ENCODE measurements at regions not wholly inside any gene's neighbourhood (a gene's known extent, or its start where the extent isn't known, plus 50 kb on each side); places are given as distances from the start of the nearest gene placed in this dataset.

- Histone ChIP-seq H3K4me3 (ENCODE audit: low read length) (no peak overlapping the region), H2AFZ (ENCODE audit: low read depth, low read length) (no peak overlapping the region), H3K36me3 (ENCODE audit: insufficient read depth, low read length) (no peaks in the 10 kb centered on the region), H3K9me3 (ENCODE audit: low read length) (no peaks in the 10 kb centered on the region), H3K27me3 (ENCODE audit: insufficient read depth, low read length) (no peaks in the 10 kb centered on the region), H3K4me1 (ENCODE audit: insufficient read depth, low read length) (peaks cover 29% of the 10 kb centered on the region)
Observed at GRCh38 chr3:127369356-127369935, 81.6 kb upstream of the PRR20G start.

- no peaks in the 10 kb centered on the region for H3K9me3 ChIP-seq (ENCODE audit: low read length)
- H3K27me3 ChIP-seq (ENCODE audit: insufficient read depth, low read length), result no peaks in the 10 kb centered on the region
- no peak overlapping the region for H3K4me3 ChIP-seq (ENCODE audit: low read length)
- H3K36me3 ChIP-seq (ENCODE audit: insufficient read depth, low read length), result no peaks in the 10 kb centered on the region
- no peak overlapping the region for H2AFZ ChIP-seq (ENCODE audit: low read depth, low read length)
- H3K4me1 ChIP-seq (ENCODE audit: insufficient read depth, low read length), result peaks cover 25% of the 10 kb centered on the region
Observed at GRCh38 chr3:127368186-127369032, 80.6 kb upstream of the PRR20G start.

GRCh38 chr3:127367593-127367992 lies 79.7 kb upstream of the PRR20G start:
- no peak overlapping the region for H2AFZ ChIP-seq (ENCODE audit: low read depth, low read length)
- peaks cover 25% of the 10 kb centered on the region for H3K4me1 ChIP-seq (ENCODE audit: insufficient read depth, low read length)
- no peak overlapping the region for H3K4me3 ChIP-seq (ENCODE audit: low read length)
- no peaks in the 10 kb centered on the region for H3K36me3 ChIP-seq (ENCODE audit: insufficient read depth, low read length)
- no peaks in the 10 kb centered on the region for H3K27me3 ChIP-seq (ENCODE audit: insufficient read depth, low read length)
- H3K9me3 ChIP-seq (ENCODE audit: low read length), result no peaks in the 10 kb centered on the region

- H3K27me3 ChIP-seq (ENCODE audit: insufficient read depth, low read length), result no peaks in the 10 kb centered on the region
- H3K9me3 ChIP-seq (ENCODE audit: low read length), result no peaks in the 10 kb centered on the region
- H3K4me1 ChIP-seq (ENCODE audit: insufficient read depth, low read length), result peaks cover 13% of the 10 kb centered on the region
- H3K36me3 ChIP-seq (ENCODE audit: insufficient read depth, low read length), result no peaks in the 10 kb centered on the region
- no peak overlapping the region for H2AFZ ChIP-seq (ENCODE audit: low read depth, low read length)
- H3K4me3 ChIP-seq (ENCODE audit: low read length), result no peak overlapping the region
Observed at GRCh38 chr3:127366383-127366782, 78.5 kb upstream of the PRR20G start.

GRCh38 chr3:127365163-127365798 lies 77.4 kb upstream of the PRR20G start:
- Histone ChIP-seq H3K27me3 (ENCODE audit: insufficient read depth, low read length) (no peaks in the 10 kb centered on the region), H3K36me3 (ENCODE audit: insufficient read depth, low read length) (no peaks in the 10 kb centered on the region), H3K4me1 (ENCODE audit: insufficient read depth, low read length) (peaks cover 7% of the 10 kb centered on the region), H3K4me3 (ENCODE audit: low read length) (no peak overlapping the region), H3K9me3 (ENCODE audit: low read length) (no peaks in the 10 kb centered on the region), H2AFZ (ENCODE audit: low read depth, low read length) (no peak overlapping the region)

GRCh38 chr3:127363891-127364290 lies 76.0 kb upstream of the PRR20G start:
- Histone ChIP-seq H3K27me3 (ENCODE audit: insufficient read depth, low read length) (no peaks in the 10 kb centered on the region), H3K36me3 (ENCODE audit: insufficient read depth, low read length) (no peaks in the 10 kb centered on the region), H3K9me3 (ENCODE audit: low read length) (no peaks in the 10 kb centered on the region), H3K4me1 (ENCODE audit: insufficient read depth, low read length) (peaks cover 7% of the 10 kb centered on the region), H2AFZ (ENCODE audit: low read depth, low read length) (no peak overlapping the region), H3K4me3 (ENCODE audit: low read length) (no peak overlapping the region)

- peaks cover 1% of the 10 kb centered on the region for H3K4me1 ChIP-seq (ENCODE audit: insufficient read depth, low read length)
- H3K27me3 ChIP-seq (ENCODE audit: insufficient read depth, low read length), result no peaks in the 10 kb centered on the region
- no peak overlapping the region for H2AFZ ChIP-seq (ENCODE audit: low read depth, low read length)
- H3K36me3 ChIP-seq (ENCODE audit: insufficient read depth, low read length), result no peaks in the 10 kb centered on the region
- H3K4me3 ChIP-seq (ENCODE audit: low read length), result no peak overlapping the region
- H3K9me3 ChIP-seq (ENCODE audit: low read length), result peaks cover under 1% of the 10 kb centered on the region
Observed at GRCh38 chr3:127363171-127363570, 75.3 kb upstream of the PRR20G start.

GRCh38 chr3:127360647-127361046 lies 72.8 kb upstream of the PRR20G start:
- H3K4me1 ChIP-seq (ENCODE audit: insufficient read depth, low read length), result no peaks in the 10 kb centered on the region
- no peaks in the 10 kb centered on the region for H3K27me3 ChIP-seq (ENCODE audit: insufficient read depth, low read length)
- H3K36me3 ChIP-seq (ENCODE audit: insufficient read depth, low read length), result no peaks in the 10 kb centered on the region
- H3K9me3 ChIP-seq (ENCODE audit: low read length), result peaks cover 8% of the 10 kb centered on the region
- H2AFZ ChIP-seq (ENCODE audit: low read depth, low read length), result no peak overlapping the region
- no peak overlapping the region for H3K4me3 ChIP-seq (ENCODE audit: low read length)

- peaks cover 8% of the 10 kb centered on the region for H3K9me3 ChIP-seq (ENCODE audit: low read length)
- H2AFZ ChIP-seq (ENCODE audit: low read depth, low read length), result no peak overlapping the region
- no peaks in the 10 kb centered on the region for H3K36me3 ChIP-seq (ENCODE audit: insufficient read depth, low read length)
- no peaks in the 10 kb centered on the region for H3K27me3 ChIP-seq (ENCODE audit: insufficient read depth, low read length)
- no peaks in the 10 kb centered on the region for H3K4me1 ChIP-seq (ENCODE audit: insufficient read depth, low read length)
- no peak overlapping the region for H3K4me3 ChIP-seq (ENCODE audit: low read length)
Observed at GRCh38 chr3:127358641-127359040, 70.8 kb upstream of the PRR20G start.

- Histone ChIP-seq H3K36me3 (ENCODE audit: insufficient read depth, low read length) (no peaks in the 10 kb centered on the region), H3K4me3 (ENCODE audit: low read length) (no peak overlapping the region), H3K9me3 (ENCODE audit: low read length) (peaks cover 8% of the 10 kb centered on the region), H2AFZ (ENCODE audit: low read depth, low read length) (no peak overlapping the region), H3K27me3 (ENCODE audit: insufficient read depth, low read length) (no peaks in the 10 kb centered on the region), H3K4me1 (ENCODE audit: insufficient read depth, low read length) (peaks cover 1% of the 10 kb centered on the region)
Observed at GRCh38 chr3:127356381-127356780, 68.5 kb upstream of the PRR20G start.

GRCh38 chr3:127354761-127355160 lies 66.9 kb upstream of the PRR20G start:
- H3K4me3 ChIP-seq (ENCODE audit: low read length), result no peak overlapping the region
- peaks cover 5% of the 10 kb centered on the region for H3K4me1 ChIP-seq (ENCODE audit: insufficient read depth, low read length)
- no peak overlapping the region for H2AFZ ChIP-seq (ENCODE audit: low read depth, low read length)
- H3K27me3 ChIP-seq (ENCODE audit: insufficient read depth, low read length), result no peaks in the 10 kb centered on the region
- H3K9me3 ChIP-seq (ENCODE audit: low read length), result peaks cover 8% of the 10 kb centered on the region
- H3K36me3 ChIP-seq (ENCODE audit: insufficient read depth, low read length), result no peaks in the 10 kb centered on the region

- H3K36me3 ChIP-seq (ENCODE audit: insufficient read depth, low read length), result no peaks in the 10 kb centered on the region
- H3K4me1 ChIP-seq (ENCODE audit: insufficient read depth, low read length), result peaks cover 5% of the 10 kb centered on the region
- H3K27me3 ChIP-seq (ENCODE audit: insufficient read depth, low read length), result no peaks in the 10 kb centered on the region
- H3K9me3 ChIP-seq (ENCODE audit: low read length), result peaks cover 6% of the 10 kb centered on the region
- no peak overlapping the region for H2AFZ ChIP-seq (ENCODE audit: low read depth, low read length)
- H3K4me3 ChIP-seq (ENCODE audit: low read length), result no peak overlapping the region
Observed at GRCh38 chr3:127352612-127353011, 64.8 kb upstream of the PRR20G start.

GRCh38 chr3:127351775-127352350 lies 64.0 kb upstream of the PRR20G start:
- peaks cover 5% of the 10 kb centered on the region for H3K4me1 ChIP-seq (ENCODE audit: insufficient read depth, low read length)
- no peak overlapping the region for H2AFZ ChIP-seq (ENCODE audit: low read depth, low read length)
- H3K36me3 ChIP-seq (ENCODE audit: insufficient read depth, low read length), result no peaks in the 10 kb centered on the region
- no peak overlapping the region for H3K4me3 ChIP-seq (ENCODE audit: low read length)
- peaks cover 6% of the 10 kb centered on the region for H3K9me3 ChIP-seq (ENCODE audit: low read length)
- no peaks in the 10 kb centered on the region for H3K27me3 ChIP-seq (ENCODE audit: insufficient read depth, low read length)
